Dedifferentiated amniotic fluid mesenchymal stem cell (primary cell): ENCODE measurements at regions not wholly inside any gene's neighbourhood (a gene's known extent, or its start where the extent isn't known, plus 50 kb on each side); places are given as distances from the start of the nearest gene placed in this dataset.

Experiments
- DNase-seq: peaks from one replicate; pipeline ENCODE4 v3.0.0-alpha.2; 2016; ENCODE audit errors: extremely low spot score

DNA sequence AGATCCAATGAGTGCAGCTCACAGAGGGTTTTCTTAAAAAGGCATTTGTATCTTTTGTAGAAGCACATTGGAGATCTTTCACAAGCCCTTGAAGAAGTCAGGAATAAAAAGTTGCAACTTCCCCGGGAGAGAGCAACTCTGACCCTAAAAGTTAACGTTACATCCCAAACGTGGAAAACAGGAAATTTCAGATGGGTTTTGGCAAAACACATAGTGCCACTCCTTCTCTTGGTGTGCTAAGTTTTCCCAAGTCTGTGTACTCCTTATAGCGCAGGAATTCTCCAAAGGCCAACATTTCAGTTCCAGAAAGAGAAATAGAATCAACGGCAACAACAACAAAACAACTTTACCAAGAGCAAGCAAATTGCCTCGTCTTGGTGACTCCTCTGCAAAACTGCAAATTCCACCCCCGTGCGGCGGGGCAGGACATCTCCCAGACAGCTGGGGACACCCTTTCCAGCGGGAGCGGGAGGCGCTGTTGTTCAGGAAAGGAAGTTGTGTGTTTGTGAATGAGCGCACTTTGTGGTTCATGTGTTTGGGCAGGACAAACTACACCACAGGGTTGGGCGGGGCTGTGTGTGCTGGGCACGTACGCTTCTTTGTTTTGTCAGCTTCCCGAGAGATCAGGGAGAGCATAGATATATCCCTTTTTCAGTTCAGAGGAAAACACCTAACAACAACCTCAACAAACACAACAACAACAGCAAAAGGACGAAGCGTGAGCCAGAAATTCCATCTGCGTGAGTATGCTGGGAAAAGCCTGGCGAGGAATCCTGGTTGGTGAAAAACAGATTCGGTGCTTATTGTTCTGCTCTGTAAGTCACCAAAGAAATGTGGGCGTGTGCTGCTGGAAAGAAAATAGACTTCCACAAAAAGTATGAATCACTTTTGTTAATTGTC is 294.7 kb upstream of the PITRM1 start:
- DNase-seq = peak; percentile 98

DNA sequence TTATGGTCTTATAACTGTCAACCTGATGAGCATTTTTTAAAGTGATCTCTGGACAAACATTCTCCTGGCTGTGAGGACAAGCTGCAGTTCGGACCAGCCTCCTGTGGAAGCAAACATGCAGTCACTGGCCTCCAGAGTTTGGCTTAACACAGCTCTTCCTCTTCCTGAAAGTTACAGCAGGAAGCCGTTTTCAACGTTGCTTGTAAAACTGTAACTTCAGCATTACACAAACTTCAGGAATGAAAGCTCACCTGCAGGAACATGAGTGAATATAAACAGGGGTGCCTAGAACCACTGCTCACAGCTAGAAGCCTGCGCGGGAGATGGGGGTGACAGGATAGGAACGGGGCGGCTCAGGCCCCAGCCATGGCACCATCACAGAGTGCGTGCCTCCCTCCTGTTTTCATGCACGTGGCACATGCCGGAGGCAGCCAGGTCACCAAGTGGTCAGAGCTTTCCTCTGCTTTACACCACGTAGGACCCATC is 292.9 kb upstream of the PITRM1 start:
- DNase-seq = no peak

DNA sequence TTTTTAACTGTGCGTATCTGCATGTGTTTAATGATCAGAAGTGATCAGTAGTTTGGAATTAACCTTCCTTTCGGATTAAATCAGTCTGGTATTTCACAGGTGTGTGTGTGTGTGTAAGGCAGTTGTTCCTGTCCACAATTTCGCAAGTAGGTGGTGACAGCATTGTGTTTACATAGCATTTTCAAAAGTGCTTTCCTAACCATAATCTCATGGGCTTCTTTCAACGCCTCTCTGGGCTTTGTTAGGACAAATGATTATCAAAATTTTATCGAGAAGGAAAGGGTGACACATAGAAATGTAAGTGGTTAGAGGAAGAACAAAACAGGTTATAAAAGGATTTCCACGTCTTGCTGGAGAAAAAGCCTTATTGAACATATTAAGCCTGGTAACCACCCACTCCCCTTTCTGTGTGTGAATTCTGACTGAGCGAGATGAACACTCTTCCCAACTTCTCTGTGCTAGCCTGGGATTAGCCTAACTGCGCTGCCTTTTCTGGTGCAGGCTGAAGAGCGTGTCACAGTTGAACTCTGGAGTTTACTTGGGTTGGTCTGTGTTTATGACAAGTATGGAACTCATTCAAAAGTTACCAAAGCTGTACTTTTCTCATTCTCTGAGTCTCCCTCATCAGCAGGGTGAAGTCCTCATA is 292.3 kb upstream of the PITRM1 start:
- DNase-seq = no peak

- no peak for DNase-seq
These were observed 288.0 kb upstream of the PITRM1 start for GRCh38 chr10:3460420-3461128.

DNA sequence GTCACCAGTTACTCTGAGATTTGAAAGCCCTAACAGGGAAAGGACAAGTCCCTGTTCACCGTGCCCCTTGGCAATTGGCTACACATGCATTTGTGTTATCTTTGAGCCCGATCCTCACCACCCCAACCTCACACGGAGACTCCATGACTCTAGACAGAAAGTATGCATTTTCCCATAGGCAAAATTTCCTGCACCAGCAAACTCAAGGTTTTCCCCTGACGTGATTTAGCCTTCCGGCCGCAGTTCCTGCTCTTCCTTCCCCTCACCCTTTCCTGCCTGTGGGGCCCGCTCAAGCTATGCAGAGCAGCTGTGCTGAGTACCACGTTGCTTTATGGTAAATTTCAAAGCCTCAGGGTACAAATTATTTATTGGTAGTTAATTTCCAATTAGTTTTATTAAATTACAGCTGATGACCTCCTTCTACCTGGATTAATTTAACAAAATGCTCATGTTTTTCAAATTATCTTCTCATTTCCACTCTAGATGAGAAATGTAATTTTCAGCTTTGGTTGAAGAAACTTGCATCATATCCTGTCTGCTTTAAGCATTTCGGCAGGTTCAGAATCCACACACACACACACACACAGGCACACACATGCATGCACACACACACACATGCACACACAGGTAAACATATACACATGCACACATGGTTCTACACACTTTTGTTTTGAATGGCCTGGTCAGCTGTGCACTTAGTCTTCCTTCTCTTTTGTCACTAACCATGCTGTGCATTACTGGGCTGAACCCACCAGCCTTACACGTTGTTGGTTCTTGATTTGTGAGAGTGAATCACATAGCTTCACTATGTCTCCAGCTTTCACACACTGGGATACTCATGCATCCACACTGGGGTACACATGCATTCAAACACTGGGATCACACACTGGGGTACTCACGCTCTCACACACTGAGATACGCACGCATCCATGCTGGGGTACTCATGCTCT is 283.1 kb upstream of the PITRM1 start:
- DNase-seq = peak; percentile 52

DNA sequence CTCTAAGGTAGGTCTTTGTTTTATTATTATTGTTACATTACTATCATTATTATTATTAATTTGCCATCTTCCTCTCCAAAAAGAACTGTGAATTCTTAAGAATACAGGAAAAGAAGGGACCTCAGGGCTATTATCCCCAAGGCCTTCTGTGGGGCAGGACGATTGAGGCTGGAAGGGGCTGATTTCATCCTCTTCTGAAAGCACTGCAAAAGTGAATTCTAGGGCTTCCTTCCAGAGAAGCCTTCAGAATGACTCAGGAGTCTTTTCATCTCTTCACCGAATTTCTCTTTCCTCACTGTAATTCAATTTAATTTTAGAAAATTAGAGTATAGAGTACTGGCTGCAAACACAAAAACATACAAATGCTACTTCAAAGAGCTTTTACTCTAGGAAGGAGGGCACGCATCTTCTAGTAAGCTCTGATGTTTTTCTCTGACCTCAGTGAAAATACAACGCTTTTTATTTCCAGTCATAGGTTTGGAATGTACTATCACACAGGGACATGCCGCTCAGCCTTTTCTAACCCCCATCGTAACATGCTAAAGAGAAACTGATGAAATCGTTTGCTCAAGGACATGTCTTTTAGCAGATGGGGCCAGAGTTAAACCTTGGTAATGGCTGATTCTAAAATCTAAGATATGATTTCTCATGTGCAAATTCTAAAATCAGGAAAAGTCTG is 280.2 kb upstream of the PITRM1 start:
- peak; percentile 82 for DNase-seq

GRCh38 chr10:3452173-3452626 is 279.6 kb upstream of the PITRM1 start:
- peak; percentile 90 for DNase-seq

DNA sequence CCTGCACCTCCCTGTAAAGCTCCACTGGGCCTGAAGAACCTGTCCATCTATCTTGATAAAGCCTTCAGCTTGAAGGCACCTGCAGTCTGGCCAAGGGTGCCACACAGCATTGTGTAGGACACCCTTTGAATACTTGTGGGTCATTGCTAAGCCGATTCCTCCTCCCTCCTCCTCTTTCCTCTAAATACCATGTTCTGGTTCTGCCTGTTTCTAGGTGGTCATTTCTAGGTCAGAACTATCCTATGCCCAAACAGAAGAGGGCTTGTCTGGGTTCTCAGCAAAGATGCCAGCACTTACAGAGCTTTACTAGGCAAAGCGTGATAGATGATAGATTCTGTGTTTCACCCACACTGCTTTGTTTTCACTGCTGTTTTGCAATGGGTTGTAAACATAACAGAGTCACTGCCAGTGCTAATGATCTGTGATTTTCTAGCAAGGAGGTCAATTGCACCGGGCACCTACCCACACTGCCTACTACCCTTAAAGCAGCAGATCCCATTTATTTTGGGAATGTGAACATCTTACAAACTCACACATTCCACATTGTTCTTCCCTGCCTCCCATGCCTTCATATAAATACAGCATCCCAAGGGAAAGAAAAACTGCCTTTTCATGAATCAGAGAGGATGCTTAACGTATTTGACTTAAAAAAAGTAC is 279.1 kb upstream of the PITRM1 start:
- DNase-seq = no peak

DNA sequence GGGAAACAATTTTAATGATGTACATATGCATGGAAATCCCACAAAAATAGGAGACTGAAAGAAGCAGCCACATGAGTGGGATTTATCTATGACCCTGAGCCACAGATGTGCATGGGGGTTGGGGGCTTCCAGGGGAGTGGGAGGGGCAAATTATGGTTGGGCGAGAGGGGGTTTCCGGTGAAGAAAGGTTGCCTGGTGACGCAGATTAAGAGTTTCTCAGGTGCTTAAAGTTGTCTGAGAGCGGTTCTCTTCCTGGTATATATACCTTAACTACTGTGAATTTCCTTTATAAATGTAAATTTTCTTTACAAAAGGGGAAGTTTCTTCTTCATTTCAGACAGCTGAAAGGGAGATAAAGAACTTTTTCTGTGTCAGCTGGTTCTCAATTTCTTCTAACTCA is 273.6 kb upstream of the PITRM1 start:
- no peak for DNase-seq

DNA sequence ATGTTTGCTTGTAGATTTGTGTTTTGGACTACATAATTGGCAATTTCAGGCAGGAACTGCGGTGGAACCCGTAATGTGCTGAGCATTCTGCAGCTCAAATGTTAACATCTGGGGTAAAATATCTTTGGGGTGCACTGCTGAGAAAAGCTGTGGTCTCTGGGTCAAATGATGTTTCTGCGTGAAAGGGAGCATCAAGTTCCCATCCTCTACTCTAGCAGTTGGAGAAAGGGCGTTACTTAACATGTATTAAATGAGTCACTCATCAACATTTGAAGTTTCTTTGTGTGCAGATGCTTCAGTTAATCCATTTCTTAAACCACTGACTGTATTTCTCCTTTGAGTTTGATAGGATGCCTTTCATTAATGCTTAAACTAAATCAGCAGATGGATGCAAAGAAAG is 273.1 kb upstream of the PITRM1 start:
- DNase-seq = no peak

DNA sequence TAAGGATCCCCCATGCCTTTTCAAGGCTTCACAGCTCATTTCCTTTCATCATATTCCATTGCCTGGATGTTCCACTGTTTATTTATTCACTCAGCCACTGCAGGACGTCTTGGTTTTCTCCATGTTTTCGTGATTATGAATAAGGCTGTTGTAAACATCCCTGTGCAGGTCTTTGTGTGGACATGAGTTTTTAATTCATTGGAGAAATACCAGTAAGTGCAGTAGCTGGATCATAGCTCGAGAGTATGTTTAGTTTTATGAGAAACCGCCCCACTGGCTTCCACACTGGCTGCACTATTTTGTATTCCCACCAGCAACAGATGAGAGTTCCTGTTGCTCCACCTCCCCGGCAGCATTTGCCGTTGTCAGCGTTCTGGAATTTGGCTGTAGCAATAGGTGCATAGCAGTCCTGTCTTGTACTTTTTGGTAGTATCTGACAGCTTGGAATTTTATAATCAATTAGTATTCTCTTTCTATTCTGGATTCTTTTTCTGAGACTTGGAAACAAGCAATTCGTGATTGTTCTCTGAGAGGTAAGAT is 269.9 kb upstream of the PITRM1 start:
- DNase-seq = no peak

DNA sequence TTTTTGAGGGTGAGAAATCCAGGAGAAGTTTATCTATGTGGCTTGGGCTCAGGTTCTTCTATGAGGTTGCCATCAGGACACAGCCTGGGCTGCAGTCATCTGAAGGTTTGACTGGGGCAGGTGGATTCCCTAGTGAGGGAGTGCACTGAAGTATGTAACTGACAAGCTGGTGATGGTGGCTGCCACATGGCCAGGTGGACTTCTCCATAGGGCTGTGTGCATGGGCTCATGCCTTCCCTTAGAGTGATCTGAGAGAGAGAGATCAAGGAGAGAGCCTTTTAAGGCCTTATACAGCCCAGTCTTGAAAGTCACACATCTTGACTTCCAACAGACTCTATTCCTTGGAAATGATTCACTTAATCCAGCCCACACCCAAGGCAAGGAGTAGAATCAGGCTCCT is 266.6 kb upstream of the PITRM1 start:
- no peak for DNase-seq

- DNase-seq = no peak
These were observed 266.0 kb upstream of the PITRM1 start for GRCh38 chr10:3438606-3439005.

DNA sequence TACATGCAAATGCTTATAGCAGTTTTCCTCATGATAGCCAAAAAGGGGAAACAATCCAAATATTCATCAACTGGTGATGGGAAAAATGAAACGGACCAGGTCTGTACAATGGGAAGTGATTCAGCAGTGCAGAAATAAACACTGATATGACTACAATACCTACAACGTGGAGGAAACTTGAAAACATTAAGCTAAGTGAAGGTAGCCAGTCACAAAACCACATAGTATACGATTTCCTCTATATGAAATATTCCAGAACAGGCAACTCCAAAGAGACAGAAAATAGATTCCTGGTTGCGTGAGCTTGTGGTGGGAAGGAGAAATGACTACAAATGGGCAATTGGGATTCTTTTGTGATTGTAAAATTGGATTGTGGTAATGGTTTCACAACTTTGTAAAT is 263.1 kb upstream of the PITRM1 start:
- DNase-seq = no peak

DNA sequence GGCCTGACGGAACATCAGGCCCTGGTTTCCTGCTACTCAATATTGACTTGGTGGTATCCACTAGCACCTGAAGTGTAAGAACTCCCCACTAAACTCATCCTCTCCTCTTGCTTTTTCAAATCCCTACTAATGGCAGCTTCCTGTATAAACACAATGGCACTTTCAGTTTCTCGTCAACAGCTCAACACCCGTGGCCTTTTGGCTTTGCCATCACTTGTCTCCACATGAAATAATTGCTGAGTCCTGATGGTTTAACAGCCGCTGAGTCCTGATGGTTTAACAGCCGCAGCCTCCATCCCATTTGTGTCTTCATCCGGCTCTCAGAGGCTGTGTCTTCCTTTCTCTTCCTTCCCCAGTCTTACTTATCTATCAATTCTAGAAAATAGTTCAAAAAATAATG is 261.4 kb upstream of the PITRM1 start:
- DNase-seq = no peak

DNA sequence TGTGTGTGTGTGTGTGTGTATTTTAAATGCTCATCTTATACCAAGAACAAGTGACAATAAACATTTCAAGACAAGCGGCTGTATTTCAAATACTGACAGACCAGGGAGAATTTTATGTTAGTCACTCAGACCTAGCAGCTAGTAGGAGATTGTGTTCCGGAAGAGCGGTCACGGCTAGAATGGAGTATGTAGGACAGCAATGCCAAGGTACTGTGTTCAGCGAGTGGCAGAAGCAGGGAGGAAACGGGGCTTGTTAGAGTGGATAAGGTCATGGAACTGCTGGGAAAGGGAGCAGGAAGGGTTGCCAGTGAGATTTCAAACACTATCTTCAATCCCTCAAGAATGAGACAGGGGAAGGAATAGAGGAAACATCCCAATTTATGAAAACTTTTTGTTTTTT is 260.5 kb upstream of the PITRM1 start:
- DNase-seq = no peak

DNA sequence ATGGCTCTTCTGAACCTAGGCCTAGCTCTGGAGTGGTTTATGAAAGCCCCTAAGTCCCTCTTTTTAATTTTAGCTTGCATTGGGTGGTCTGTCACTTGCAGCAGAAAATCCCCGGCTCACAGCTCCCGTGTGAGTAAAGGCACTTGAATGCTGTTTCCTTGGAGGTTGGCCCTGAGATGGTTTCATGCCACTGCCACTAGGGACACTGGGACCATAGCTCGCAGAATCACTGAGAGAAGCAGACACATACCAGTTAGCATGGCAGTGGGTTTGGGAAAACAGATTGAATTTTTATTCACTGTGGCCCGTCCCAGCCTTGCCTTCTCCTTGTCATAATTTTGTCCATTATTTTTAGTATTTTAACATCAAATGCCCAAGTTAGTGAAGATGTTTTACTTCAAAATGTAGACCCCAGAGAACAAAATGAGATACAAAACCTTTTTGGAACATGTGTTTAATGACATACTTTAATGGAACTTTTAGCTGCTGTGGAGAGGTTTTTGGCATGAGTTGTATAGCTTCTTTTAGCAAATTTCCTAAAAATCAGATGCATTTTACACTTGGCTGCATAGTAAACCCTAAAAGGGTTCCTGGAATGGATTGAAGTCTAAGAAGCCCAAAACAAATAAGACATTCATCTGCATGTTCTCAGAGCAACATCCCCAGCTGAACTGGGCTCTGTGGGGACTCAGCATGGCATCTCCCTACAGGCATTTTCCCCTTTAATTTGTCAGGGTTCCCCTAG is 259.7 kb upstream of the PITRM1 start:
- no peak for DNase-seq

- DNase-seq = no peak
These were observed 257.9 kb upstream of the PITRM1 start for GRCh38 chr10:3430501-3430900.

GRCh38 chr10:3429676-3430075 is 257.1 kb upstream of the PITRM1 start:
- no peak for DNase-seq
